Sigmoid colon (tissue), 4 donors: ENCODE measurements at regions not wholly inside any gene's neighbourhood (a gene's known extent, or its start where the extent isn't known, plus 50 kb on each side); places are given as distances from the start of the nearest gene placed in this dataset.

Experiments used
- EP300 ChIP-seq, 4 donors: sonication (generic); formaldehyde crosslinking; IDR thresholded peaks; one replicate each; pipeline ENCODE4 v1.6.1; 2017; ENCODE audit warnings: antibody characterized with exemption in 4 of 4
- TF ChIP-seq, protein P1 (sequence below), 4 experiments: fragments of 450-650 bp in 3 of 4; fragments of 200-600 bp in 1 of 4; IDR thresholded peaks; one replicate each; pipeline ENCODE4 v1.5.1; 2016 to 2019; ENCODE audit warnings: antibody characterized with exemption in 4 of 4, mild to moderate bottlenecking in 3 of 4, moderate library complexity in 2 of 4

DNA sequence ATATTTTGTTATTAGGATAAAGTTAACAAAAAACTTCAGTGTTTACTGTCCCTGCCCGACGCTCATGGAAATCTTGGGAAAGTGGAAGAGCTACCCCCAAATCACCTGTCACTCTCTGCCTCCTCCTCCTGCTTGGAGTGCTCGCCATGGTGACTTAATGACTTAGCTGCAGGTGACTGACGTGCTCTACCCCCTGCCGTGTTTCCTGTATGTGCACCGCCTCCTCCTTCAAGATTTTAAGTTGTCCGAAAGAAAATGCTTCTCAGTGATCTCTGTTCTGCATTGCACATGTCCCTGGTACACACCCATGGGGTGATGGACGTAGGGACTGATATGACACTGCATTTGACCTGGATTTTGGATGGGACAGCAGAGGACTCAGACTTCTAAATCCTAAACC, 338.8 kb upstream of the SHH start:
- TF ChIP-seq, protein P1, sequence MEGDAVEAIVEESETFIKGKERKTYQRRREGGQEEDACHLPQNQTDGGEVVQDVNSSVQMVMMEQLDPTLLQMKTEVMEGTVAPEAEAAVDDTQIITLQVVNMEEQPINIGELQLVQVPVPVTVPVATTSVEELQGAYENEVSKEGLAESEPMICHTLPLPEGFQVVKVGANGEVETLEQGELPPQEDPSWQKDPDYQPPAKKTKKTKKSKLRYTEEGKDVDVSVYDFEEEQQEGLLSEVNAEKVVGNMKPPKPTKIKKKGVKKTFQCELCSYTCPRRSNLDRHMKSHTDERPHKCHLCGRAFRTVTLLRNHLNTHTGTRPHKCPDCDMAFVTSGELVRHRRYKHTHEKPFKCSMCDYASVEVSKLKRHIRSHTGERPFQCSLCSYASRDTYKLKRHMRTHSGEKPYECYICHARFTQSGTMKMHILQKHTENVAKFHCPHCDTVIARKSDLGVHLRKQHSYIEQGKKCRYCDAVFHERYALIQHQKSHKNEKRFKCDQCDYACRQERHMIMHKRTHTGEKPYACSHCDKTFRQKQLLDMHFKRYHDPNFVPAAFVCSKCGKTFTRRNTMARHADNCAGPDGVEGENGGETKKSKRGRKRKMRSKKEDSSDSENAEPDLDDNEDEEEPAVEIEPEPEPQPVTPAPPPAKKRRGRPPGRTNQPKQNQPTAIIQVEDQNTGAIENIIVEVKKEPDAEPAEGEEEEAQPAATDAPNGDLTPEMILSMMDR (IDR thresholded peaks at IDR 0.05), result no peak
- no peak for TF ChIP-seq EP300 (IDR thresholded peaks at IDR 0.05)
